ENCODE measurements at regions not wholly inside any gene's neighbourhood (a gene's known extent, or its start where the extent isn't known, plus 50 kb on each side); places are given as distances from the start of the nearest gene placed in this dataset.

DNA sequence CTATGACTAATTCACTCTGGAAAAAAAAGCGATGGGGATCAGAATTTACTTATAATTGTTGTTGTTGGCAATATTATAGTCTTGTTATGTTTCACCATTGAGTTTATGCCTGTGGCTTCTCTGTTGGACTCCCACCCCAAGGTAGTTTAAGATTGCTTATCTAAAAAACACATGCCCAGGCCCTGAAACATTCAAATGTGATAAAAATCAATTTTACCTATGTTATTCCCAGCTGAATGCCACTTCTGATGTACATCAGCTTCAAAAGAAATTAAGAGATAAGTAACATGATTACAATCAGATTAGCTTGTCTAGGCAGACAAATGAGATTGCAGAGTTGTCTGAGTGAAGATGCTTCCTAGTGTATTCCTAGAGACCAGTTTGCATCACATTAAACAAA, 484.7 kb downstream of the PCDH7 start:
- no peak overlapping the region for H3K4me2 ChIP-seq
- TF ChIP-seq EZH2 (IDR thresholded peaks at IDR 0.05; ENCODE audit: borderline replicate concordance) (no peak), EZH2phosphoT487 (IDR thresholded peaks at IDR 0.05; ENCODE audit: low read depth, severe bottlenecking, unreplicated experiment) (no peak)
- TF ChIP-seq, protein P1, sequence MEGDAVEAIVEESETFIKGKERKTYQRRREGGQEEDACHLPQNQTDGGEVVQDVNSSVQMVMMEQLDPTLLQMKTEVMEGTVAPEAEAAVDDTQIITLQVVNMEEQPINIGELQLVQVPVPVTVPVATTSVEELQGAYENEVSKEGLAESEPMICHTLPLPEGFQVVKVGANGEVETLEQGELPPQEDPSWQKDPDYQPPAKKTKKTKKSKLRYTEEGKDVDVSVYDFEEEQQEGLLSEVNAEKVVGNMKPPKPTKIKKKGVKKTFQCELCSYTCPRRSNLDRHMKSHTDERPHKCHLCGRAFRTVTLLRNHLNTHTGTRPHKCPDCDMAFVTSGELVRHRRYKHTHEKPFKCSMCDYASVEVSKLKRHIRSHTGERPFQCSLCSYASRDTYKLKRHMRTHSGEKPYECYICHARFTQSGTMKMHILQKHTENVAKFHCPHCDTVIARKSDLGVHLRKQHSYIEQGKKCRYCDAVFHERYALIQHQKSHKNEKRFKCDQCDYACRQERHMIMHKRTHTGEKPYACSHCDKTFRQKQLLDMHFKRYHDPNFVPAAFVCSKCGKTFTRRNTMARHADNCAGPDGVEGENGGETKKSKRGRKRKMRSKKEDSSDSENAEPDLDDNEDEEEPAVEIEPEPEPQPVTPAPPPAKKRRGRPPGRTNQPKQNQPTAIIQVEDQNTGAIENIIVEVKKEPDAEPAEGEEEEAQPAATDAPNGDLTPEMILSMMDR (IDR thresholded peaks at IDR 0.05; ENCODE audit: poor library complexity): no peak
- H2AFZ ChIP-seq: no peak overlapping the region
- no peaks in the 10 kb centered on the region for H3K79me2 ChIP-seq
- H3K9me2 ChIP-seq (replicated peaks; ENCODE audit: insufficient read depth): no peaks in the 10 kb centered on the region
- H3K27me3 ChIP-seq: no peaks in the 10 kb centered on the region
- H3K4me3 ChIP-seq: no peak overlapping the region
- WGBS (ENCODE audit: low lambda C conversion rate, missing lambda C conversion rate): 89% methylated on average over 1 of the region's 1 CpG
- DNase-seq (ENCODE audit: low spot score): no peak
- no peaks in the 10 kb centered on the region for H3K36me3 ChIP-seq (replicated peaks; ENCODE audit: insufficient read depth, low read depth)
- no peaks in the 10 kb centered on the region for H3K9me3 ChIP-seq (ENCODE audit: low read depth)
- no peaks in the 10 kb centered on the region for H3K4me1 ChIP-seq (ENCODE audit: insufficient read depth)
- H4K20me1 ChIP-seq (ENCODE audit: insufficient read depth, poor library complexity, severe bottlenecking): no peaks in the 10 kb centered on the region
- no peak overlapping the region for H3K27ac ChIP-seq

DNA sequence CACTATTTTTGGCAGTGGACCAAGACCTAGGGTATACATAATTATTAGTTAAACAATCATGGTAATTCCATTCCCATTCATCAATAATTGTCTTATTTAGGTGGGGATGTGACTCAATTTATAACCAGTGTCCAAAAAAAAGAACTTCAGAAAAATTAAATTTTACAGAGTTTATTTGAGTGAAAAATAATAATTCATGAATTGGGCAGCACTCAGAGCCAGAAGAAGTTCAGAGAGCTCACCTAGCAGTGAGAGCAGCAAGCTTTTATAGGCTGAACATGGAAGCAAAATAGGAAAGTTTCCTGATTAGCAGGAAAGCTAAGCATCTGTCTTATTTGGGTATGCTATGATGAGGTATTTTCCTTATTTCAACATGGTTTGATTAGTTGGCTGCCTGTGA, 500.8 kb downstream of the PCDH7 start:
- Histone ChIP-seq H3K27me3 (no peaks in the 10 kb centered on the region), H3K9me2 (replicated peaks; ENCODE audit: insufficient read depth) (no peaks in the 10 kb centered on the region), H3K4me1 (ENCODE audit: insufficient read depth) (no peaks in the 10 kb centered on the region), H3K4me3 (no peak overlapping the region), H3K79me2 (no peaks in the 10 kb centered on the region), H3K4me2 (no peak overlapping the region), H3K9me3 (ENCODE audit: low read depth) (no peaks in the 10 kb centered on the region), H2AFZ (no peak overlapping the region), H3K36me3 (replicated peaks; ENCODE audit: insufficient read depth, low read depth) (no peaks in the 10 kb centered on the region), H4K20me1 (ENCODE audit: insufficient read depth, poor library complexity, severe bottlenecking) (no peaks in the 10 kb centered on the region), H3K27ac (no peak overlapping the region)
- DNase-seq (ENCODE audit: low spot score): no peak
- TF ChIP-seq, protein P1 (IDR thresholded peaks at IDR 0.05; ENCODE audit: poor library complexity): no peak
- TF ChIP-seq EZH2phosphoT487 (IDR thresholded peaks at IDR 0.05; ENCODE audit: low read depth, severe bottlenecking, unreplicated experiment) (no peak), EZH2 (IDR thresholded peaks at IDR 0.05; ENCODE audit: borderline replicate concordance) (no peak)

DNA sequence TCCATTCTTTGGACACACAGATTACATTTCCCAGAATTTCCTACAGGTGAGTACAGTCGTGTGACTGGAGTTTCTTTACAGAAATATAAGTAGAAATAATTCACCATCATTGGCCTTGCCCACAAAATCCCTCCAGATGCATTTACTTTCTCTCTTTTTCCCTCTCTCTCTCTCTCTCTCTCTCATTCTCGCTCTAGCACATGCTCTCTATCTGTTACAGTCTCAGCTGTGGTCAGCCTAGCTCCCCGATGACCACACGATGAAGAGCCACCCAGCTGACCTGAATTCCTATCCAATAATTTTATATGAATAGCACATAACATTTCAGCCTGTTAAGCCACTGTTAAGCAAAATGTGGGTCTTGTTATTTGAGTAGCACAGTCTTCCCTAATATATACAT, 507.9 kb downstream of the PCDH7 start:
- Histone ChIP-seq H3K4me2 (no peak overlapping the region), H4K20me1 (ENCODE audit: insufficient read depth, poor library complexity, severe bottlenecking) (no peaks in the 10 kb centered on the region), H3K4me3 (no peak overlapping the region), H3K27me3 (no peaks in the 10 kb centered on the region), H3K79me2 (no peaks in the 10 kb centered on the region), H3K27ac (no peak overlapping the region), H3K4me1 (ENCODE audit: insufficient read depth) (no peaks in the 10 kb centered on the region), H2AFZ (no peak overlapping the region), H3K9me2 (replicated peaks; ENCODE audit: insufficient read depth) (no peaks in the 10 kb centered on the region), H3K36me3 (replicated peaks; ENCODE audit: insufficient read depth, low read depth) (no peaks in the 10 kb centered on the region), H3K9me3 (ENCODE audit: low read depth) (no peaks in the 10 kb centered on the region)
- no peak for DNase-seq (ENCODE audit: low spot score)
- no peak for TF ChIP-seq EZH2 (IDR thresholded peaks at IDR 0.05; ENCODE audit: borderline replicate concordance)
- TF ChIP-seq, protein P1 (IDR thresholded peaks at IDR 0.05; ENCODE audit: poor library complexity): no peak
- TF ChIP-seq EZH2phosphoT487 (IDR thresholded peaks at IDR 0.05; ENCODE audit: low read depth, severe bottlenecking, unreplicated experiment): no peak
- 84% methylated on average over 4 of the region's 4 CpGs for WGBS (ENCODE audit: low lambda C conversion rate, missing lambda C conversion rate)

DNA sequence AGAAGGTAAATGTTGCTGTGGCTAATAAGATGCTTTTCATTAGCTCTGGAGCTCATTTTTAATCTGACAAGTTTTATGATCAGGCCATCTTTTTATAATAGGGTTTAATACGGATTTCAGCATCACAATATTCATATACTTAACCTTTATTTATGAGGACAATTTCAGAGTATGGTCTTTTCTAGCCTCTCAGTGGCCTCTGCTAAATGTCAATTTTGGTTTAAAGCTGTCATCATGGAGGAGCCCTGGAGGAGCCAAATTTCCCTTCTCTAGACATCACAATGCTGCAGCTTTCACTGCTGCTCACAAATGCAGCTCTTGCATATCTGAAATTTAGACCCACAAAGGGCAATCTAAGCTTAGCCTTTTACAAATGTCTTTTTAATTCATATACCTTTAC, 510.4 kb downstream of the PCDH7 start:
- Histone ChIP-seq H3K9me2 (replicated peaks; ENCODE audit: insufficient read depth) (no peaks in the 10 kb centered on the region), H3K27ac (no peak overlapping the region), H3K27me3 (no peaks in the 10 kb centered on the region), H3K36me3 (replicated peaks; ENCODE audit: insufficient read depth, low read depth) (no peaks in the 10 kb centered on the region), H2AFZ (no peak overlapping the region), H4K20me1 (ENCODE audit: insufficient read depth, poor library complexity, severe bottlenecking) (no peaks in the 10 kb centered on the region), H3K4me1 (ENCODE audit: insufficient read depth) (peaks cover 3% of the 10 kb centered on the region), H3K4me2 (no peak overlapping the region), H3K79me2 (no peaks in the 10 kb centered on the region), H3K9me3 (ENCODE audit: low read depth) (no peaks in the 10 kb centered on the region), H3K4me3 (no peak overlapping the region)
- DNase-seq (ENCODE audit: low spot score): no peak
- WGBS (ENCODE audit: low lambda C conversion rate, missing lambda C conversion rate): 74% methylated on average over 1 of the region's 1 CpG
- TF ChIP-seq EZH2phosphoT487 (IDR thresholded peaks at IDR 0.05; ENCODE audit: low read depth, severe bottlenecking, unreplicated experiment) (no peak), EZH2 (IDR thresholded peaks at IDR 0.05; ENCODE audit: borderline replicate concordance) (no peak)
- TF ChIP-seq, protein P1 (IDR thresholded peaks at IDR 0.05; ENCODE audit: poor library complexity): no peak
